ENCODE measurements at regions not wholly inside any gene's neighbourhood (a gene's known extent, or its start where the extent isn't known, plus 50 kb on each side); places are given as distances from the start of the nearest gene placed in this dataset.

GRCh38 chr21:41614511-41614910, 106.6 kb upstream of the TMPRSS2 start:
- no peak for TF ChIP-seq CTCF (conservative IDR thresholded peaks at IDR 0.05 in 1 of 2, IDR thresholded peaks at IDR 0.05 in 1 of 2; ENCODE audit: extremely low read depth in 1 of 2, insufficient read depth in 1 of 2, low read depth in 1 of 2, low read length in 2 of 2)
- TF ChIP-seq EZH2 (IDR thresholded peaks at IDR 0.05; ENCODE audit: borderline replicate concordance, low read length), result no peak

Measured in mammary epithelial cell (primary cell).